Left ventricle myocardium inferior (tissue), 1 donor: ENCODE measurements at regions not wholly inside any gene's neighbourhood (a gene's known extent, or its start where the extent isn't known, plus 50 kb on each side); places are given as distances from the start of the nearest gene placed in this dataset.

ENCODE experiments used
- DNase-seq: peaks from one replicate; pipeline ENCODE4 v3.0.0-alpha.2; 2020
- H3K27ac ChIP-seq: fragments of 200-600 bp; replicated peaks from 2 replicates; pipeline ENCODE4 v1.8.0; 2021
- H3K27me3 ChIP-seq: fragments of 200-600 bp; 2 replicates; pipeline ENCODE4 v1.8.0; 2021; ENCODE audit warnings: low read depth
- H3K36me3 ChIP-seq: fragments of 200-600 bp; 2 replicates; pipeline ENCODE4 v1.8.0; 2021
- H3K4me1 ChIP-seq: fragments of 200-600 bp; 2 replicates; pipeline ENCODE4 v1.8.0; 2021
- H3K4me3 ChIP-seq: fragments of 200-600 bp; 2 replicates; pipeline ENCODE4 v1.8.0; 2021; ENCODE audit warnings: mild to moderate bottlenecking, moderate library complexity
- H3K9me3 ChIP-seq: fragments of 200-600 bp; replicated peaks from 2 replicates; pipeline ENCODE4 v1.8.0; 2021
- intact Hi-C: fragments of 100-400 bp; cut with micrococcal nuclease; formaldehyde crosslinking; loops from one replicate; pipeline ENCODE4 v1.11.0; 2022
- TF ChIP-seq, protein P1 (sequence below): fragments of 200-600 bp; IDR thresholded peaks from 2 replicates; pipeline ENCODE4 v1.8.0; 2021; ENCODE audit warnings: antibody characterized with exemption, mild to moderate bottlenecking, borderline replicate concordance
- donor health status: DM: no; HTN: yes; CAD: no; lungs with severe emphysema.

DNA sequence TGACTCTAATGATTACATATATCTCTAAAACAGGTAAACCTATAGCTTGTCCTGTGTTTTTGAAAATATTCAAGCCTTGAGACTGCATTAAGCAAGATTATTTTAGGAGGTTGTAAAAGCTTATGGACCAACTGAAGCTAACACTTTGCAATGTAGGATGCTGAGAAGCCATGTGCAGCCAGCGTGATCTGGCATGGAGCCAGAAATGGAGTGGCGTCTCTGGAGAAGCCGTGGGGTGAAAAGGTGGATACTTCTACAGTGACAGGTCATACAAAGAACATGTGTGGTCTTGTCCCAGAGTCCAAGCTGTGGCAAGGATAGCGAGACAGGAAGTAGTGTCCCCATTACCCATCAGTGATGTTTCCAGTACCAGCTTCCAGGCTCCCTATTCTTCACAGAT is 100.8 kb upstream of the CD180 start:
- Histone ChIP-seq H3K27ac (no peak overlapping the region), H3K9me3 (no peaks in the 10 kb centered on the region), H3K4me3 (no peak overlapping the region), H3K4me1 (peaks cover 11% of the 10 kb centered on the region), H3K27me3 (no peaks in the 10 kb centered on the region), H3K36me3 (no peaks in the 10 kb centered on the region)
- intact Hi-C loops = no loop called here
- DNase-seq = no peak
- TF ChIP-seq, protein P1, sequence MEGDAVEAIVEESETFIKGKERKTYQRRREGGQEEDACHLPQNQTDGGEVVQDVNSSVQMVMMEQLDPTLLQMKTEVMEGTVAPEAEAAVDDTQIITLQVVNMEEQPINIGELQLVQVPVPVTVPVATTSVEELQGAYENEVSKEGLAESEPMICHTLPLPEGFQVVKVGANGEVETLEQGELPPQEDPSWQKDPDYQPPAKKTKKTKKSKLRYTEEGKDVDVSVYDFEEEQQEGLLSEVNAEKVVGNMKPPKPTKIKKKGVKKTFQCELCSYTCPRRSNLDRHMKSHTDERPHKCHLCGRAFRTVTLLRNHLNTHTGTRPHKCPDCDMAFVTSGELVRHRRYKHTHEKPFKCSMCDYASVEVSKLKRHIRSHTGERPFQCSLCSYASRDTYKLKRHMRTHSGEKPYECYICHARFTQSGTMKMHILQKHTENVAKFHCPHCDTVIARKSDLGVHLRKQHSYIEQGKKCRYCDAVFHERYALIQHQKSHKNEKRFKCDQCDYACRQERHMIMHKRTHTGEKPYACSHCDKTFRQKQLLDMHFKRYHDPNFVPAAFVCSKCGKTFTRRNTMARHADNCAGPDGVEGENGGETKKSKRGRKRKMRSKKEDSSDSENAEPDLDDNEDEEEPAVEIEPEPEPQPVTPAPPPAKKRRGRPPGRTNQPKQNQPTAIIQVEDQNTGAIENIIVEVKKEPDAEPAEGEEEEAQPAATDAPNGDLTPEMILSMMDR = no peak

DNA sequence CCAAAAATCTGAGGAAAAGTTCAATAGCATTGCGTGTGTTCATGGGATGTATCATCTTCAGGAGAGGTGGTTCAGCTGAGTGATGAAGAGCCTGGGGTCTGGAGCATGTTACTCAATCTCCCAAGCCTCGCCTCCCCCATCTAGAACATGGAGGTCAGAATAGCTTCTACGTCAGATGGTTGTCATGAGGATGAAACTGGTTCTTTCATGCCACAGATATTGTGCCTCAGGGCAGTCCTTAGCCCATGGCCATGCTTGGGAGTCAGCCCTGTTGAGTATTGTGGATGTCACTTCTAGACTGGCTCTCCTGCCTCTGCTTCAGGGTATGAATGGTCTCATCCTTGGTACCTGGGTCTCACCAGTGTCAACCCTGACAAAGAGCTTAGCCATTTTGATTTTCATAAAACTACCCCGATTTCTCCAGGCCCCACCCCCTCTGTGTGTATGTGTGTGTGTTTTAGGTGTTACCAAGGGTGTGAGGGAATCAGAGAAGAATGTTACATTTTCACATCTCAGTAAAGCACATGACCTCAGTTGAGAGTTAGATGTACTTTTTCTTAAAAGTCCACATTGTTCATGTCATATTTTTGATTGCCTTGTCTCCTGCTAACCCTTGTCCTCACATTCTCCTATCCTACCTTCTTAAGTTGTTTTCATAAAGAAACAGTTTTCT is 97.8 kb upstream of the CD180 start:
- H3K4me1 ChIP-seq = peaks cover 3% of the 10 kb centered on the region
- peak overlapping the region; percentile 79 for H3K27ac ChIP-seq
- H3K4me3 ChIP-seq = no peak overlapping the region
- H3K36me3 ChIP-seq = no peaks in the 10 kb centered on the region
- no peaks in the 10 kb centered on the region for H3K9me3 ChIP-seq
- DNase-seq = no peak
- intact Hi-C loops = no loop called here
- TF ChIP-seq, protein P1 = no peak
- H3K27me3 ChIP-seq = no peaks in the 10 kb centered on the region

DNA sequence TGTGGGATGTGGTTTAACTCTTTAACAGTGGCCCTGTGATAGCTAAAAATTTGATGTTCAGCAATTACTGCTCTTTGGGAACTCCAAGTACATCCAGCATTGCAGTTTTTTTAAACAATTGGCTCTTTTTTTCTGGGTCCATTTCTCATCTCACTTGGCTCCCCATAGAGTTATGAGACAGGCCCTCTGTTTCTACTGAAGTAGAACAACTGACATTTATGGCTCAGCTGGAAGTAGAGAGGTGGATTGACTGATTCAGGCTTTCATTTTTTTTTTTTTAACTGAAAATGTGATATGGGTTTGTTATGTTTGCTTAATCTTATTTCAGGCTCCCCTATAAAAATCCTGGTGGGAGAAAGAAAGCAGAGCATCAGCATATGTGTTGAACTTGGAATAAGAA is 96.6 kb upstream of the CD180 start:
- Histone ChIP-seq H3K36me3 (no peaks in the 10 kb centered on the region), H3K27ac (peak overlapping the region; percentile 79), H3K27me3 (no peaks in the 10 kb centered on the region), H3K4me3 (no peak overlapping the region), H3K4me1 (peaks cover 15% of the 10 kb centered on the region), H3K9me3 (no peaks in the 10 kb centered on the region)
- TF ChIP-seq, protein P1 = no peak
- no peak for DNase-seq
- intact Hi-C loops = no loop called here

DNA sequence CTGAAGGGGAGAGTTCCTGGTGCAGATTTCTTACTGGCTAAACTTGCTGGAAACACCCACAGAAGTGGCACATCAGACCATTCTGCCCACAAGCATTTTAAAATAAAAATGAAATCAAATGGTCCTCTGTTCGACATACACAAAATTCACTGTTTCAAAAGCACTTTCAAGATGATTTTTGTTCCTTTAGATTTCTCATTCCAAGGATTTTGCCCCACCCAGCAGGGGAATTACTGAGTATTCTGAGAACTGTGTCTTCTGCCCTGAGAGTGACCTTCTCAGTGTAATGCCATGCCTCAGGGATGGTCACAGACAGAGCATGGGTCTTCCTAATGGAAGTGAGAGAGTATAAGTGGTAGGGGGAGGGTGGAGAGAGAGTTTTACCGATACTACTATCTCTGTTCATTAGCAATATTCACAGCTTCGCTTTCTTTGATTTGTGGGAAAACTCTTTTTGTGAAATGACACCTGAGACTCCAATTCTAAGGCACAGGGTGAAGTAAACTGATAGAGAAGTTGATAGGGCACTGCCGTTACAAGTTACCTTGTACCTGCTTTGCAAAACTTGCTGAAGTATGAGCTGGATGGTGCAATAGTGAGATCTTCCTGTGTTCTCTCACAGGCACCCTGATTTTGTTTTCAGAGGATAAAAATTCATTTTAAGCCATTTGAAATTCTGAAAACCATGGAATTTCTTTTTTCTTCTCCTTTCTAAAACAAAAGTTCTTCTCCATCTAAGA is 95.8 kb upstream of the CD180 start:
- H3K4me1 ChIP-seq = peaks cover 23% of the 10 kb centered on the region
- no peaks in the 10 kb centered on the region for H3K27me3 ChIP-seq
- H3K27ac ChIP-seq = peak overlapping the region; percentile 79
- TF ChIP-seq, protein P1 = no peak
- H3K4me3 ChIP-seq = no peak overlapping the region
- no peak for DNase-seq
- no peaks in the 10 kb centered on the region for H3K9me3 ChIP-seq
- intact Hi-C loops = no loop called here
- H3K36me3 ChIP-seq = no peaks in the 10 kb centered on the region

DNA sequence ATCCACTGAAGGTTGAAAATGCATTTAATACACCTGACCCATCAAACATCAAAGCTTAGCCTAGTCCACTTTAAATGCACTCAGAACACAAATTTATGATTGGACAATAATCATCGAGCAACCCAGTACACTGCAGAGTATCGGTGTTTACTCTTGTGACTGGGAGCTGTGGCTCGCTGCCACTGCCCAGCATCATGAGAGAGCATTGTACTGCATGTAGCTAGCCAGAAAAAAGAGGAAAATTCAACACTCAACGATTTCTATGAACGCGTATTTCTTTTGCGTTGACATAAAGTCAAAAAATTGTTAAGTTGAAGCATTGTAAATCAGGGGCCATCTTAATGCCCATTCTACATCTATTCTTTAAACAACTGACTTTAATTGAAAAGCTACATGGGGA is 95.1 kb upstream of the CD180 start:
- Histone ChIP-seq H3K4me1 (peaks cover 23% of the 10 kb centered on the region), H3K36me3 (no peaks in the 10 kb centered on the region), H3K27me3 (no peaks in the 10 kb centered on the region), H3K4me3 (no peak overlapping the region), H3K27ac (peak overlapping the region; percentile 79), H3K9me3 (no peaks in the 10 kb centered on the region)
- intact Hi-C loops = no loop called here
- TF ChIP-seq, protein P1 = no peak
- no peak for DNase-seq
